Heart right ventricle (tissue), 16 donors: ENCODE measurements at regions not wholly inside any gene's neighbourhood (a gene's known extent, or its start where the extent isn't known, plus 50 kb on each side); places are given as distances from the start of the nearest gene placed in this dataset.

ENCODE experiments used
- ATAC-seq, 8 donors: fragments of 200-7000 bp; cut with Tn5 transposase; one replicate each; pipeline ENCODE4 v1.9.1; 2020; ENCODE audit warnings: mild to moderate bottlenecking in 8 of 8, moderate library complexity in 8 of 8, moderate number of reproducible peaks in 1 of 8
- DNase-seq, 2 donors: peaks; one replicate each; pipeline ENCODE4 v3.0.0-alpha.2; 2020
- H3K27ac ChIP-seq, 10 donors: fragments of 200-600 bp; sonication (generic) in 2 of 10; one replicate each; pipeline versions ENCODE4 v1.5.0 to v1.8.0; 2020 to 2022; ENCODE audit warnings: mild to moderate bottlenecking in 3 of 10
- H3K27me3 ChIP-seq, 7 donors: fragments of 200-600 bp; one replicate each; pipeline ENCODE4 v1.8.0; 2021 to 2022; ENCODE audit warnings: mild to moderate bottlenecking in 2 of 7
- H3K36me3 ChIP-seq, 9 donors: fragments of 200-600 bp; sonication (generic) in 1 of 9; one replicate each; pipeline versions ENCODE4 v1.5.0 to v1.8.0; 2020 to 2022; ENCODE audit warnings: mild to moderate bottlenecking in 2 of 9
- H3K4me1 ChIP-seq, 9 donors: fragments of 200-600 bp; sonication (generic) in 1 of 9; one replicate each; pipeline versions ENCODE4 v1.5.0 to v1.8.0; 2020 to 2022; ENCODE audit warnings: mild to moderate bottlenecking in 4 of 9
- H3K4me3 ChIP-seq, 10 donors: fragments of 200-600 bp; sonication (generic) in 2 of 10; one replicate each; pipeline versions ENCODE4 v1.5.0 to v1.8.0; 2020 to 2022; ENCODE audit warnings: mild to moderate bottlenecking in 7 of 10, moderate library complexity in 2 of 10
- H3K9me3 ChIP-seq, 11 donors: fragments of 200-600 bp in 10 of 11; sonication (generic) in 2 of 11; one replicate each; pipeline versions ENCODE4 v1.5.0 to v1.8.0; 2013 to 2022; ENCODE audit warnings: mild to moderate bottlenecking in 2 of 11, control low read depth in 1 of 11, moderate library complexity in 1 of 11
- WGBS, 2 donors: extraction: QIAGEN DNeasy Blood & Tissue Kit; methylation state at CpG; one replicate each; pipeline ENCODE4 v1.1.7; 2013; ENCODE audit warnings: inconsistent platforms in 1 of 2; 5-methylcytosine and 5-hydroxymethylcytosine counted together
- intact Hi-C, 10 donors: fragments of 100-400 bp; cut with DNase I; formaldehyde crosslinking; loops; one replicate each; pipeline versions ENCODE4 v1.11.1 to v1.14.2; 2022
- TF ChIP-seq, protein P1 (sequence below), 9 donors: fragments of 200-600 bp; sonication (generic) in 2 of 9; IDR thresholded peaks; one replicate each; pipeline versions ENCODE4 v1.5.0 to v1.8.0; 2021 to 2022; ENCODE audit warnings: antibody characterized with exemption in 9 of 9, mild to moderate bottlenecking in 5 of 9, moderate library complexity in 1 of 9
- donor health status: Arrhythmogenic right ventricular cardiomyopathy.
- donor health status: ischemic (EF 13 %, LVEDD 7.1; RV severe dilation, severe dysfunction).
- donor health status: healthy with polysubstance abuse.
- donor health status: DM: no; HTN: yes; CAD: no.
- donor health status: DM: no; HTN: no; CAD: no.
- donor health status: ischemic (EF 25% LVEDD 6.9; RV normal size, moderate dysfunction).
- donor health status: ischemic (EF 25% LVEDD 5.7; RV mildly dilated, moderate dysfunction).
- donor health status: healthy.
- donor health status: DM: yes; HTN: yes; CAD: no.
- donor health status: Ischemic cardiomyopathy.
- donor health status: ischemic (EF 35%, LVEDD 5.7; RV mildly dilated, moderate dysfunction).
- donor health status: nonischemic (EF 11% LVEDD 7.7; RV severe dilation, severe dysfunction).
- donor health status: DM: yes; HTN: yes; CAD: no.
- donor health status: PGD.
- donor health status: ischemic (EF 29% LVEDD 5.4; RV normal size, mild dysfunction).
- donor health status: nonischemic (EF 23%, LVEDD 6.1; RV moderate dilation, normal function).

- no peak overlapping the region for H3K27ac ChIP-seq
- ATAC-seq (no peak), DNase-seq (no peak)
- TF ChIP-seq, protein P1, sequence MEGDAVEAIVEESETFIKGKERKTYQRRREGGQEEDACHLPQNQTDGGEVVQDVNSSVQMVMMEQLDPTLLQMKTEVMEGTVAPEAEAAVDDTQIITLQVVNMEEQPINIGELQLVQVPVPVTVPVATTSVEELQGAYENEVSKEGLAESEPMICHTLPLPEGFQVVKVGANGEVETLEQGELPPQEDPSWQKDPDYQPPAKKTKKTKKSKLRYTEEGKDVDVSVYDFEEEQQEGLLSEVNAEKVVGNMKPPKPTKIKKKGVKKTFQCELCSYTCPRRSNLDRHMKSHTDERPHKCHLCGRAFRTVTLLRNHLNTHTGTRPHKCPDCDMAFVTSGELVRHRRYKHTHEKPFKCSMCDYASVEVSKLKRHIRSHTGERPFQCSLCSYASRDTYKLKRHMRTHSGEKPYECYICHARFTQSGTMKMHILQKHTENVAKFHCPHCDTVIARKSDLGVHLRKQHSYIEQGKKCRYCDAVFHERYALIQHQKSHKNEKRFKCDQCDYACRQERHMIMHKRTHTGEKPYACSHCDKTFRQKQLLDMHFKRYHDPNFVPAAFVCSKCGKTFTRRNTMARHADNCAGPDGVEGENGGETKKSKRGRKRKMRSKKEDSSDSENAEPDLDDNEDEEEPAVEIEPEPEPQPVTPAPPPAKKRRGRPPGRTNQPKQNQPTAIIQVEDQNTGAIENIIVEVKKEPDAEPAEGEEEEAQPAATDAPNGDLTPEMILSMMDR (IDR thresholded peaks at IDR 0.05): no peak
- no peaks in the 10 kb centered on the region for H3K4me1 ChIP-seq
- no peaks in the 10 kb centered on the region for H3K36me3 ChIP-seq
- H3K27me3 ChIP-seq: no peaks in the 10 kb centered on the region
- intact Hi-C loops: no loop called here
- H3K9me3 ChIP-seq: peaks cover 0 to 6% (median 0%) of the 10 kb centered on the region in 11 donors
- 75 to 83% methylated on average over 14 of the region's 14 CpGs for WGBS, 2 donors
- no peak overlapping the region for H3K4me3 ChIP-seq
Measured at GRCh38 chr16:87169509-87169995, 147.6 kb downstream of the C16orf95 start.

- DNase-seq: no peak
- Histone ChIP-seq H3K4me3 (no peak overlapping the region), H3K9me3 (peaks cover 0 to 6% (median 0%) of the 10 kb centered on the region in 11 donors), H3K4me1 (no peaks in the 10 kb centered on the region), H3K27ac (no peak overlapping the region), H3K27me3 (peaks cover 0 to 4% (median 0%) of the 10 kb centered on the region in 7 donors), H3K36me3 (no peaks in the 10 kb centered on the region)
- WGBS, 2 donors: 91% methylated on average over 5 of the region's 5 CpGs
- TF ChIP-seq, protein P1 (IDR thresholded peaks at IDR 0.05): no peak
- intact Hi-C loops: no loop called here
- ATAC-seq: no peak
Measured at GRCh38 chr16:87170310-87170709, 146.9 kb downstream of the C16orf95 start.

GRCh38 chr16:87171723-87172122, 145.5 kb downstream of the C16orf95 start:
- no peak overlapping the region for H3K4me3 ChIP-seq
- peaks cover 0 to 8% (median 0%) of the 10 kb centered on the region in 7 donors for H3K27me3 ChIP-seq
- H3K9me3 ChIP-seq: peaks cover 0 to 6% (median 0%) of the 10 kb centered on the region in 11 donors
- TF ChIP-seq, protein P1 (IDR thresholded peaks at IDR 0.05): no peak
- 95 to 96% methylated on average over 11 of the region's 11 CpGs for WGBS, 2 donors
- intact Hi-C loops: no loop called here
- ATAC-seq (no peak), DNase-seq (no peak)
- no peaks in the 10 kb centered on the region for H3K36me3 ChIP-seq
- H3K4me1 ChIP-seq: no peaks in the 10 kb centered on the region
- no peak overlapping the region for H3K27ac ChIP-seq

GRCh38 chr16:87172632-87173031, 144.6 kb downstream of the C16orf95 start:
- Histone ChIP-seq H3K27ac (no peak overlapping the region), H3K4me1 (no peaks in the 10 kb centered on the region), H3K27me3 (peaks cover 0 to 13% (median 0%) of the 10 kb centered on the region in 7 donors), H3K36me3 (no peaks in the 10 kb centered on the region), H3K9me3 (peaks cover 0 to under 1% (median 0%) of the 10 kb centered on the region in 11 donors), H3K4me3 (no peak overlapping the region)
- TF ChIP-seq, protein P1 (IDR thresholded peaks at IDR 0.05): no peak
- ATAC-seq (no peak), DNase-seq (no peak)
- intact Hi-C loops: no loop called here
- 88 to 90% methylated on average over 6 of the region's 6 CpGs for WGBS, 2 donors
